GM19240 (cell line): ENCODE measurements at regions not wholly inside any gene's neighbourhood (a gene's known extent, or its start where the extent isn't known, plus 50 kb on each side); places are given as distances from the start of the nearest gene placed in this dataset.

Experiments used
- DNase-seq: peaks from one replicate; pipeline ENCODE4 v3.0.0; 2011; ENCODE audit warnings: low spot score; ENCODE audit not compliant: insufficient read length

DNA sequence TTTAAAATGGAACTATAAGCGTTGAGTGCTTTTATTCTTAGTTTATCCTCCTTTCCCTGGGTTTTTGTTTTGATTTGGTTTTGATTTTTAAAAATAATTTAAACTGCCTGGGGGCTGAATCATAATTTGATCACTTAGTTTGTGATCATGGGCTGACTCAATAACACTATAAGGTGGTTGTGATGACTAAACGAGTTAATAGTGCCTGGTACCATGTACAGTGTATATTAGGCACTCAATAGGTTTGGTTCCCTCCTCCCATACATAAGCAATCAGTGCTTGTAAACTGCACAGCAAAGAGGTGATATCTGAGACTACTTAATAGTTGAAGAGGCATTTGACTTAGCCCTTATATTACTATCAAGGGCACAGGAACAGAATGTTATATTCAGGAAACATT, 200.9 kb upstream of the RFC3 start:
- no peak for DNase-seq

DNA sequence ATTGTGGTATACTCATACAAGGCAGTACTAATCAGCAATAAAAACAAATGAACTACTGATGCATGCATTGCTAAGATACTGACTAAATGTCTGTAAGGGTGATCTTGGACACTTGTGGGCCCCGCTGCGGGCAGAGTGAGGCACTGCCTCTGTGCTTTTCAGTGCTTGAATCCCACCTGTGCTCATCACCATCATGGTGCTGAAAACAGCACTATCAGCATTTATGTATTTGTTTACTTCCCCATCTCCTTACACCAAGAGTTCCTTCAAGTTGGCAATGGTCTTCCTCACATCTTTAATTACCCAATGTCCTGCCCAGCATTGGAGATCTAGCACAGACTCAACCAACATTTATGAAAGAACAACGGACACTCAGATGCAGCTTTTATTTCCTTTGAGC, 193.7 kb upstream of the RFC3 start:
- DNase-seq: no peak

DNA sequence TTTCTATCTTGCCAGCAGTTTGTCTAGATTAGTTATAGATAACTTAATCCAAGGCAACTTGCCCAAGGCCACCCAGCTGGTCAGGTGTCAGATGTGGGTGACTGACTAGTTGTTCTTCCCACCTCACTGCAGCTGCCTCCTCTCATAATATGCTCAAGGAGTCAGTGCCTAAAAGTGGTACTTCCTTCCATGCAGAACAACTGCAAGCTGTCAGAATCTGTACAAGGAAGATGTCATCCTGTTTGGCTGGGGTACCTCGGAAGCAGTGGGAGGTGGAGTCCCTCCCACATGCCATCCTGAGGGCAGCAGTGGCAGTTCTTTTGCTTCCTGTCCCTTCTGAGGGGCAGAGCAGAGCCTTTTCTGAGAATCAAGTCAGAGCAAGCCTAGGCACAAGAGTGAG, 193.2 kb upstream of the RFC3 start:
- no peak for DNase-seq

DNA sequence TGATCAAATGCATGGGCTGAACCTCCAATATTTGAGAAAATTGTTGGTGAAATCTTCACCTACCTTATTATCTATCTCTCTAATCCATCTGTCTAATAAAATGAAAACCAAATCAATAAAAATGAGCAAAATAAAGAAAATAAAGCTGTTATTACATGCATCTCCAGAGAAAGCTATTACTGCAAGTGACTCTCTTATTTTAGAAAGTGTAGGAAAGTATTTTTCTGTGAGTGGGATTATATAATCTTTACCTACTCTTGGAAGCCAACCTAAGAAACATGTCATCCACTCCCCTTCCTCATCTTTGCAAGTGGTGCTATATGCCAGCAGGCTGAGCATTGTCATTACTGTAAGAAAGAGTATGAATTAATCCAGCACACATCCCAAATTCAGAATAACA, 191.5 kb upstream of the RFC3 start:
- DNase-seq: no peak

DNA sequence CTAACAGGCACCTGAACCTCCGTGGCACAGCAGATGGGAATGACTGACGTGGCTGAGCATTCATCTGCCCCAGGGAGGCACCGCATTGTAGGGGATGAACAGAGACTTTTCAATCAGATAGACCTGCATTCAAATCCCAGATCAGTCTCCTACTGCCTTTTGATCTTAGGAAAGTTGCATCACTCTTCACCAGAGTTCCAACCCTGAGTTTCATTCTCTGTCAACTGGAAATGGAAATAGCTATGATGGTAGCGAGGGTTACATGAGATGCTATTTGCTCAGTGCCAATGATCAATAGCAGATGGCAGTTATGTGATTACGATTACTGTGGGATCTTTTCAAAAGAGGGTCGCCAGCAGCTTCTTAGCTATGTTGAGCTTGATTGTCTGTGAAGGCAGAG, 189.3 kb upstream of the RFC3 start:
- DNase-seq: no peak

DNA sequence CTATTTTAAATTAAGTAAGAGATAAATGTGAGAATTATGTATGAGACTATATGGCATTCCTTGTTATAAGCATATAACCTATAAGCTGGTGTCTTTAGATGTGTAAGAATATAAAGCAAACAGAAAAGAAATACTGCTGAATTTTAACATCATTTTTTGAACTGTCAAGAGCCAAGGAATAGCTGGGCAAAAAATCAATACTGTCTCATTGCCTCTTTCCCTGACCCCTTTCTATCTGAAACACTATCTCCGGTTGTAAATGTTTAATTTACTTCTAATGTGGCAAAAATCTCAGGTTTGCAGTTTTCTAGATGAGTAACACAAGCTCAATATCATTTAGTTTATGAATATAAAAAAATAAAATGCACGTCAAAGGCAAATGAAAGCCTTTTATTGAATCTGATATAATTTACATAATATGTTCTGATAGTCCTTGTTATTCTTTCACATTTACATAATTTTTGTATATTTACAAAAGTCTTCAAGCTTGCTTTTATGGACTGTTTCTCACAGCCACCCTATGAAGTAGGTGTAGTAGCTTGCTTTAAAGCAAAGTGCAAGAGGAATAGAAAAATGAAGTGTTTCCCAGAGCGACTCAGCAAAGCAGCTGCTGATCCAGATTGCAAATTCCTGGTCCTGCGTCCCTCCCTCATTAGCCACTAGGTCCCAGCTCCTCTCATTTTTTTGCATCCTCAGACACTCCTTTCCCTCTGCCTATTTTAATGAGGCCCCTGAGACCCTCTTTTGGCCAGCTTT, 188.2 kb upstream of the RFC3 start:
- no peak for DNase-seq

DNA sequence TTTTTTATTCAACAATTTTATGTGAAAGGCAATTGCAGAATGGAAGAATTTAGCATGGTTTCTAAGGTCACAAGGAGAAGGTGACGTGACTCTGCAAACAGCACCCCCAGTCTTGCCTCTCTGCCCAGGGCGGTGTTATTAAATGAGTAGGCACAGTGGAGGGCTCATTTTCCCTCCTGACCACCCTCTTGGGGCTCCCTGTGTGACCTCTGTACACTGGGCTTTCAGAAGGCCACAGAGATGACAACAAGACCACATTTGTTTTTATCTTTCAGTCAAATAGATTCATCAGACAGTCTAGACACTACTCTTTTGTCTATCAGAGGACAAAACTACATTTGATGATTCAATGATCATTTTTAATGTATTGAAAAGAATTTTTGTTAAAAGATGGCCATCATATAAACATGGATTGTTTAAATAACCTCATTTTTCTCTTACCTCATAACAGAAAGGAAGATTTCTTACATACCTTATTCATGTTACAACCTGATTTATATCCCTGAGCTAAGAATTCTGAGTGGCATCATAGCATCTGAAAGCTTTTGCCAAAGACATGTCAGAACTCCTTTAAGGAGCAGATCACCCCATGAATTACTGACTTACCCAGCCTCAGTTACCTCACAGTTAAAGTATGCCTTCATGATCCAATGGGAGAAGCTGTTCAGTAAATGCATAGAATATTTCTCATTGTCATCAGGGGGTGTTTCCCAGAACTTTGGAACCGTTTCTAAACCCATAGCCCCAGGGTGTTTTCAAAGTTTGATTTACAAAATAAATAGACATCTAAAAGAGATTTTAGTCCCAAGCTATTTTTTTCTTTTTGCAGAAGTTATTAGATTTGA, 184.0 kb upstream of the RFC3 start:
- no peak for DNase-seq

DNA sequence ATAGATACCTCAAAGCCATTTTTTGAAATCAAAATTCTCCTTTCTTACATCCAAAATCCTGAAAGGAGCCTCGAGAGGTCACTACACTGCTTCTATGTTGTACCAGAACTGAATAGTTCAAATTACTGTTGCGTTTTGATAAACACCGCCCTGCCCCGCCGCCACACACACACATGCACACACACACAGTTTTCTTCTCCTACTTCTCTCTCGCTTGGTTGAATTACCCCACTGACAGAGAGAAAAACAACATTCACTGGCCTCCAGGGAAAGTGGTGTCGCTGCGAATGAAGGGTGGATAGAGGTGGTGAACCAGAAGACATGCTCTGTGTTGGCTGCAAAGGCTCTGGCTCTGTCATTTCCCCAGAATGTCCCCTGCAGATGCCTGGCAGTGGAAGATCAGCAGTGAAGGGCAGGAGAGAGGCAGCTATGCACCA, 183.4 kb upstream of the RFC3 start:
- no peak for DNase-seq

DNA sequence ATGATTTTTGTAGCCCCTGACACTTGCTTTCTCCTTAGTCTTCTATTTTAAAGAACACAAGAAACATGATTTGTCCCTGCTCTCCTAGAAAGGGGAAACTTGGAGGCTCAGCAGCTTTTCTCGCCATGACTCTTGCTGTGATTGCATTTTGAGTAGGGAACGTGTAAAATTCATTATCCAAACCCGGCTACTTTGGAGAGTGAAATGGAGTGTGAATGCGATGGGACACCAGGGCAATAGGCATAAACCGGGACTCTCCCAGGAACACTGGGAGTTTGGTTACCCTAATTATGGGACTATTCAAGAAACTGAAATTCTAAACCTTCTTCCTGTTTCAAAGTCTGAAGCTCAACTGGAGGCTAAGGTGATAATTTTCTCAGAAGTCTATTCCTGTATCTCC, 181.7 kb upstream of the RFC3 start:
- no peak for DNase-seq

DNA sequence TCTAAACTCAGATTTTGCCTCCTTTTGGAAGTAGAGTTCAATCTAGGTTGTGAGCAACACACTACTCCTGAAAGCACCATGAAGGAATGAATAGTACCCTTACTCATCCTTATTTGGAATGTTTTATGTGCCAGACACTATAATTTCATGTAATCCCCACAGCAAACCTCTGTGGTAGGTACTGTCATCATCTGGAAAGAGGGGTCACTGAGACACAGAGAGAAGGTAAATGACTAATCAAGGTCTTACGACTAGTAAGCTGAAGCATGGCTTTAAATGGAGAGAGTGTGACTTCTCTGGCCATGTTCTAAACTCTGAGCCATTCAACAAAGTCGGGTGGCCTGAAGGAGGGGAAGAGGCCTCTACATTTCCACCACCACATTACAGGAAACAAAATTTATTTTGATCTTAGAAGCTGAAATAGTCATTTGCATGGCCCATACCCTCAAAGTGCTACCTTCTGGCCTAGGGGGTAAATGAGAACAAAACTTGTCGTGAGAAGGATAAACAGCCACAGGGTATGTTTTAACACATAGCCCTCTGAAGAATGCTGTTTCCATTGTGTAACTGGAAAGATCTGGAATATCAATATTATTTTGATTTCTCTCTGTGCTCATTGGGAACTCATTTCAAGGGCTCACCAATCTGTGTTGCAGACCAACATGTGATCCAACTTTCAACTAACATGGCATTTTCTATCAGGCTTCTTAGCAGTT, 180.8 kb upstream of the RFC3 start:
- DNase-seq: no peak

DNA sequence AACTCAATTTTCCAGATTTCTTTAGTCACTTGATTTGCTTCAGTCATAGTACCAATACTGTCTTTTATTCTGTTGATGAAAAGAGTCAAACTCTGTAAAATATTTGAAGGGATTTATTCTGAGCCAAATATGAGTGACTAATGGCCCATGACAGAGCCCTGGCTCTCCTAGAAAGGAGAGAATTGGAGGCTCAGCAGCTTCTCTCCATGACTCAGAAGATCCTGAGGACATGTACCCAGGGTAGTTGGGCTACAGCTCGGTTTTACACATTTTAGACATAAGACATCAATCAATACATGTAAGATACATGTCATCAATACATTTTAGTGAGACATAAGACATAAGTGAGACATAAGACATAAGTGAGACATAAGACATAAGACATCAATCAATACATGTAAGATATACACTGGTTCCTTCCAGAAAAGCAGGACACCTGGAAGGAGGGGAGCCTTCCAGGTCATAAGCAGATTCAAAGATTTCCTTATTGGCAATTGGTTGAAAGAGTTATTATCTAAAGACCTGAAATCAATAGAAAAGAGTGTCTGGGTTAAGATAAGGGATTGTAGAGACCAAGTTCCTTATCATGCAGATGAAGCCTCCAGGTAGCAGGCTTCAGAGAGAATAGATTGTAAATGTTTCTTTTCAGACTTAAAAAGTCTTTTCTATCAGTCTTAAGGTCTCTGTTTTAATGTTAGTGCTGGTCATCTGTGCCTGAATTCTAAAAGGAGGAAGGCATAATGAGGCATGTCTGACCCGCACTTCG, 179.8 kb upstream of the RFC3 start:
- DNase-seq: no peak

DNA sequence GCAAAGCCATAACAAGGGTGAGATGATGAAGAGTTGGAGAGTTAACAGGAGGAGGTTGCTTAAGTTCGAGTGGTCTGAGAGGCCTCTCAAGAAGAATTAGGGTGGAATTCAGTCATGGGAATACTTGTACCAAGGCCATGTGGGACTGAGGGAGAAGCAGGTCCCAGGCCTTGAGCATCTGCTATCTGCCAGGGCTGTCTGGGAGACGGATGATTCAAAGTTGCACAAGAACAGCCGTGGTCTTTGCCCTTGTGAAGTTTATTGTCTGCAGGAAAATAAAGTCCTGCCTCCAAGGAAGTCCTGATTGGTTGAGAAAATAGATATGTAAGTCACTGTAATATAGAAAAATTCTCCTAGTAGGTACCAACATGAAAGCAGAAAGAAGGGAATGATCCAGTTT, 178.8 kb upstream of the RFC3 start:
- DNase-seq: no peak

DNA sequence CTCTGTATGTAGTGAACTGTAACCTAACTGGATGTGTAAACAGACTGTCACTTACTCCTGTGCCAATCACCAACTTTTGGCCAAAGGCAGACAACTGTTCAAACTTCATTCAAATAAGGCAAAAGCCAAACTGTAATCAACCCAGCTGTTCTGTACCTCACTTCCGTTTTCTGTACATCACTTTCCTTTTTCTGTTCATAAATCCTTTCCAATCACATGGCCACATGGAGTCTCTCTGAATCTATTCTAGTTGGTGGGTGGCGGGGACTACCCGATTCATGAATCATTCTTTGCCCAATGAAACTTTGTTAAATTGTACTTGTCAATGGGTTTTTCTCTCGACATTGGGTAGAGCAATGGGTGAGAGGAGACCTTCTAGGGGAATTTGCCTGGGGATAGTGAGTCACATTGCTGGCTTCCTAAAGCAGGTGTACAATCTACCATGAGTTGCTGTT, 178.3 kb upstream of the RFC3 start:
- DNase-seq: peak; percentile 15

DNA sequence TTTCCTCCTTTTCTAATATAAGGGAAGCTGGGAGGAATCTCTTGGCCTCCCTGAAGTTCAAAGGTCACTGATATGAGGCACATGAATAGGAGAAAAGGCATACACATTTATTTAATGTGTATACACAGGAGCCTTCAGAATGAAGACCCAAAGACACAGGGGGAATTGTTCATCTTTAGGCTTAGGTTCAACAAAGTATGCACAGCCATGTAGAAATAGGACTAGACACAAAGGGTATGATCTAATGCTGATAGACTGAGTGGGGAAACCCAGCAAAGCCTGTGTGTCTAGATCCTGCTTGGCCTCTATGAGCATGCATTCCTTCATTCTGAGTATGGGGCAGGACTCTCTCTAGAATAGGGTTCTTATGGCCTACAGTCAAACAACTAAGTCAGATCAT, 177.1 kb upstream of the RFC3 start:
- DNase-seq: no peak

DNA sequence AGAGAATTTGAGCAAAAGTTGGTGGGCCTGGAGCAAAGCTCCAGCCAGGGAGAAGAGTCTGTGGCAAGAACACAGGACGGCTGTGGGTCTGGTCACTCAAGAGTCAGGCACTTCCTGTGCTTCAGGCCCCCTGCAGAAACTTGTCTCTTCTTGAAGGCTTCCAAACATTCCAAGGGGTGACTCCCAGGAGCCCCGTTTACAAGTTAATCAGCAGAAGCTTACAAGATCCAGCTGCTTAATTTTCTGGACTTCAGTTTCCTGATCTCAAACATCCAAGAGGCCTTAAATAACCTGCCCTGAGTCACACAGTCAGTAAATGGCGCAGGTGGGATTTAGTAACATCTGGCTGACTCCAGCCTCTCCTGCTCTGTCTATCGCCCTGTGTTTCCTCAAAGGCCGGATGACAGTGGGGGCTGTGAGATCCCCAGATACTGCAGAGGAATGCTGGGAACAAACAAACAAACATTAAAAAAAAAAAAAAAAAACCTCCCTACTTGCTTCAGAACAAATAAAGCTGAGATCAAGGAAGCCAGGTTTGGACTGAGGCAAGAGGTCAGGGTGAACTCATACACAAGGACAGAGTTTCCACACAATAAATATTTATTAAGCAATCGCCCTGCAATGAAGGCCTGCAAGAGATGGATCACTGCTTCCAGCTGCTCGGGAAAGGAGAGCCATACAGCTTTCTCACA, 175.4 kb upstream of the RFC3 start:
- no peak for DNase-seq

DNA sequence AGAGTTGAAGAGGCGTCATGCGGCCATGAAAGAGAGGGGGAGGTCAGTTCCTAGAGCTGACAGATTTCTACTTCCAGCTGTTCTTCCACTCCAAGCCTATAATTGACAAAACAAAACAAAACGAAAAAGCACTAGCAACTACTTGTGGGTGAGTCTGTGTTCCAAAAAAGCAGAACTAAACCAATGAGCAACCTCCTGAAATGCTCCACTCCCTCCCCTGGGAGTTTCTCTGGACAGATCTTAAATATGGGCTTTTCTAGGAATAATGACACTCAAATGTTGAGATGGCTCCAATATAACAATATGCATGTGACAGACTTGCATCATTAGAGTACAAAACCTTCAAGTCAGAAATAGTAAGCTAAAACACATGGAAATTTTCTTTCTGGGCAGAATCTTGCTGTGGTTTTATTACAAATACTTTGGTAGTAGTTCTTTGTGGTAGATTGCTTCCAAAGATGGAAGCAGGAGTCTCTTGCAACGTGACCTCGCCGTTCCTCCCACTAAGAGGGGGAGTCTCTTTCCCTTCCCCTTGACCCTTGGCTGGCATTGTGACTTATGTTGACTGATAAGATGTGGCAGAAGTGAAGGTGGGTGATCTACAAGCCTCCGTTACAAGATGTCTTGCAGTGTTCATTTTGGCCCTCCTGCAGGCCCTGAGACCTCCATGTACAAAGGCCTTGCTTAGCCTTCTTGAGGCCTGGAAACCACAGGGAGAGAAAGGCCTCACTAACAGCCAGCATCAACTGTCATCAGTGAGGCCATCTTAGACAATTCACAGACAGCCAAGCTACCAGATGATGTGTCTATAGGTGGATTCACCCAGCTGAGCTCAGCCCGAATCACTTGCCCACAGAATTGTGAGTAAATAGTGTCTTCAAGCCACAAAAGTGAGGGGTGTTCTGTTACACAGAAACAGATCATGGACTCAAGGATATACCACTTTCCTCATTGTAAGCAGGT, 173.1 kb upstream of the RFC3 start:
- DNase-seq: no peak

DNA sequence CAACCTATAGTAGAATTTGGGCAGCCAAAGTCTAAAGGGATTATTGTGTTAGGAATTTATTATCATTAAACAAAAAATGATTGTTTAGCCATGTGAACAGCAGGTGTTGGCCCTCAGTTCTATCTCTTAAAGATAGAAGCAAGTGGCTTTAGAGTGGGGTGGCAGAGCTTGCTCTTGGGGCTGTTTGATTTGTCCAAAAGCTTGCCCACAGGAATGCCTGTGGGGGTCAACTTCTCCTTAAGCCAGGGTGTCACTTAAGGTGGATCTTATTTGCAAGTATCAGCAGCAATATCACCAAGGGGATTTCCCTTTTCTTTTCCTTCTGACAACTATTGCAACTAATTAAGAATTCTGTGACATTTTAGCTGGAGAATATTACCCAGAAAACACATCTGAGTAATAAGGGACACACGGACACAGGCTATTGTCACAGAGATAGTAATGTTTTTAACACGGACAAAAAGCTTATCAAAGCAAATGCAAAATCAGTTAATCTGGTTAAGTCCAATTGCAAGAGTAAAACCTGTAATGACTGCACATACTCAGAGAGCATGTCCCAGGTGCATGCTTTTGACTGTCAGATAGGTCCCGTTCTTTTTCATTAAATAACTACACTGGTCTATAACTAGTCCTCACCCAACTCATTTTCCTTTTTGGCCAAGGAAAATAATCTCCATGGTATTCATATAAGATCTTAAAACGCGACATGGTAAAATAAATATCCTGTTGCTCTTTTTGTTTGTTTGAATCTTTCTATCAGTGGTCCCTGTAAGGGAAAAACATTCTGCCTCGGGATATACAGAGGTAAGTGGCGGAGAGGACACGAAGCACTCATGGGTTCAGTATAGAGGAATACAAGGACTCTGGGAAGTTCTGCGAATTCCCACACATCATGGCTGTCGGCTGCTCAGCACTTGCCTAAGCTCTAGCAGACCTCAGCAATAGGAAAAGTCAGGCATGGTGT, 172.1 kb upstream of the RFC3 start:
- DNase-seq: no peak

DNA sequence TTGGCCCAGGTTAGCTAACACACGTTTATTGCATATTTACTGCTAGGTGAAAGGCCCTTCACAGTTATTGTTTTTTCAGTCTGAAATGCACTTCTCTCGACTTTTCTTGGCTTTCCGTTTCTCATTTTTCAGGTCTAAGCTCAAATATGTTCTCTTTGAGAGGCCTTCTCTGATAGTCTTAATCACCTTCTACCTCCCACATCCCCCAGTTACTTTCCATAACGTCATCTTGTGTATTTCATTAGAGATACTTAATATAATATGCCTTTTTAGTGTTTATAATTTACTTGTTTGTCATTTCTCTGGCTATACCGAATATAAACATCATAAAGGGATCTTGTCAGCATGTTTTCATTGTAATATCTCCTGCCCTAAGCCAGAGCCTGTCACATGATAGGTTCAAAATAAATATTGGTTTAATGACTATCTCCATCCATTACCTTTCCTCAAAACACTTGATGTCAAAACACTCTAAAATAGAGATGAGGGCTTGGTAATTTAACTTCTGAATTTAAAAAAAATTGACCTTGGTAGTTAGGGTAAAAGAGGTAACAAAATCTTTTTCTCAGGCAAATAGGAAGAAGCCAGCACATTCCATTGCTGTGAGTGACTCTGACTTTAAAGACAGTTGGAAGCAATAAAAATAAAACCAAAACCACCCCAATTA, 168.6 kb upstream of the RFC3 start:
- DNase-seq: no peak
